Common myeloid progenitor, CD34-positive (primary cell): ENCODE measurements at regions not wholly inside any gene's neighbourhood (a gene's known extent, or its start where the extent isn't known, plus 50 kb on each side); places are given as distances from the start of the nearest gene placed in this dataset.
"Not testable (repeated sequence)": the region's sequence is repeated elsewhere in the genome, so short reads cannot be mapped to it uniquely, and the experiment has no call there.

Experiments used
- CTCF ChIA-PET: fragments of 350-600 bp; sonication (Branson Sonifier 250); formaldehyde crosslinking; loops from one replicate; lab custom pipeline; 2021; ENCODE audit warnings: antibody characterized with exemption; lab: Charles Lee
- POLR2A ChIA-PET: fragments of 350-600 bp; sonication (Branson Sonifier 250); formaldehyde crosslinking; loops from one replicate; lab custom pipeline; 2021; ENCODE audit warnings: antibody characterized with exemption; lab: Charles Lee
- DNase-seq, 3 donors: peaks; one replicate each; pipeline versions ENCODE4 v3.0.0 to v3.0.0-alpha.2; 2013
- H3K27ac ChIP-seq, 2 experiments: 1 replicate in 1 of 2; 2 replicates in 1 of 2; pipeline ENCODE4 v1.7.0; 2013; ENCODE audit warnings: inconsistent platforms in 2 of 2, low read length in 2 of 2, mild to moderate bottlenecking in 2 of 2, low read depth in 1 of 2, moderate library complexity in 1 of 2; ENCODE audit not compliant: severe bottlenecking in 2 of 2, insufficient read depth in 1 of 2, poor library complexity in 1 of 2
- H3K27me3 ChIP-seq, 5 experiments: replicated peaks in 2 of 5; 1 replicate in 3 of 5; 2 replicates in 2 of 5; pipeline versions ENCODE4 v1.6.1 to v1.7.0; 2013; ENCODE audit warnings: low read length in 4 of 5, mild to moderate bottlenecking in 2 of 5, moderate library complexity in 2 of 5, inconsistent platforms in 1 of 5; ENCODE audit not compliant: insufficient read depth in 5 of 5, control insufficient read depth in 4 of 5
- H3K36me3 ChIP-seq, 4 experiments: 1 replicate in 2 of 4; 2 replicates in 2 of 4; pipeline versions ENCODE4 v1.6.1 to v1.7.0; 2013; ENCODE audit warnings: low read length in 3 of 4, control low read depth in 1 of 4, mild to moderate bottlenecking in 1 of 4; ENCODE audit not compliant: control insufficient read depth in 4 of 4, insufficient read depth in 4 of 4
- H3K4me1 ChIP-seq, 4 experiments: 1 replicate in 3 of 4; 2 replicates in 1 of 4; pipeline versions ENCODE4 v1.6.1 to v1.7.1; 2013; ENCODE audit warnings: low read length in 3 of 4, mild to moderate bottlenecking in 3 of 4, control low read depth in 1 of 4, inconsistent platforms in 1 of 4, moderate library complexity in 1 of 4; ENCODE audit not compliant: control insufficient read depth in 4 of 4, insufficient read depth in 4 of 4; ENCODE audit errors: control extremely low read depth in 1 of 4
- H3K4me3 ChIP-seq, 7 experiments: 1 replicate in 4 of 7; 2 replicates in 3 of 7; pipeline versions ENCODE4 v1.5.1 to v1.7.0; 2013; ENCODE audit warnings: mild to moderate bottlenecking in 7 of 7, low read length in 6 of 7, moderate library complexity in 6 of 7, inconsistent platforms in 2 of 7, low read depth in 2 of 7, control low read depth in 1 of 7; ENCODE audit not compliant: insufficient read depth in 4 of 7, control insufficient read depth in 1 of 7; ENCODE audit errors: extremely low read depth in 1 of 7
- H3K9me3 ChIP-seq, 5 experiments: 1 replicate in 4 of 5; 2 replicates in 1 of 5; pipeline versions ENCODE4 v1.6.1 to v1.7.1; 2013; ENCODE audit warnings: low read length in 4 of 5, mild to moderate bottlenecking in 2 of 5, inconsistent platforms in 1 of 5, low read depth in 1 of 5, moderate library complexity in 1 of 5; ENCODE audit not compliant: control insufficient read depth in 4 of 5, insufficient read depth in 2 of 5; ENCODE audit errors: control extremely low read depth in 1 of 5
- WGBS: methylation state at CpG from one replicate; pipeline ENCODE4 v1.1.5; 2013; ENCODE audit not compliant: insufficient coverage; 5-methylcytosine and 5-hydroxymethylcytosine counted together

- Histone ChIP-seq H3K4me1 (no peaks in the 10 kb centered on the region), H3K36me3 (no peaks in the 10 kb centered on the region), H3K9me3 (no peaks in the 10 kb centered on the region), H3K27me3 (no peaks in the 10 kb centered on the region), H3K27ac (no peak overlapping the region), H3K4me3 (no peak overlapping the region)
- CTCF ChIA-PET, result no interaction called here
- WGBS, result no CpG with 5 or more reads among the region's 2 CpGs
- POLR2A ChIA-PET, result no interaction called here
- no peak for DNase-seq
These were observed 497.2 kb downstream of the IGSF11 start for GRCh38 chr3:118537454-118537853.

GRCh38 chr3:118538187-118538586 is 496.5 kb downstream of the IGSF11 start:
- no peak overlapping the region for H3K27ac ChIP-seq
- ChIA-PET CTCF (no interaction called here), POLR2A (no interaction called here)
- no CpG with 5 or more reads among the region's 1 CpG for WGBS
- no peak for DNase-seq
- H3K4me1 ChIP-seq, result no peaks in the 10 kb centered on the region
- no peaks in the 10 kb centered on the region for H3K27me3 ChIP-seq
- H3K36me3 ChIP-seq, result no peaks in the 10 kb centered on the region
- H3K9me3 ChIP-seq, result no peaks in the 10 kb centered on the region
- no peak overlapping the region for H3K4me3 ChIP-seq

GRCh38 chr3:118539820-118540447 is 494.7 kb downstream of the IGSF11 start:
- 85% methylated on average over 5 of the region's 13 CpGs for WGBS
- H3K27me3 ChIP-seq, POLR2A ChIA-PET, H3K9me3 ChIP-seq, H3K27ac ChIP-seq, H3K36me3 ChIP-seq, CTCF ChIA-PET, H3K4me1 ChIP-seq, DNase-seq, H3K4me3 ChIP-seq: not testable (repeated sequence)

- H3K27me3 ChIP-seq, H3K4me1 ChIP-seq, H3K36me3 ChIP-seq, H3K4me3 ChIP-seq, CTCF ChIA-PET, DNase-seq, H3K27ac ChIP-seq, H3K9me3 ChIP-seq, POLR2A ChIA-PET: not testable (repeated sequence)
- 78% methylated on average over 2 of the region's 5 CpGs for WGBS
These were observed 494.2 kb downstream of the IGSF11 start for GRCh38 chr3:118540448-118540821.

GRCh38 chr3:118540826-118541225 is 493.8 kb downstream of the IGSF11 start:
- Histone ChIP-seq H3K4me1 (no peaks in the 10 kb centered on the region), H3K4me3 (no peak overlapping the region), H3K36me3 (no peaks in the 10 kb centered on the region), H3K27ac (no peak overlapping the region), H3K9me3 (no peaks in the 10 kb centered on the region), H3K27me3 (no peaks in the 10 kb centered on the region)
- CTCF ChIA-PET, result no interaction called here
- no peak for DNase-seq
- WGBS, result no CpG with 5 or more reads among the region's 1 CpG
- POLR2A ChIA-PET, result no interaction called here

GRCh38 chr3:118541796-118542195 is 492.9 kb downstream of the IGSF11 start:
- no peak overlapping the region for H3K4me3 ChIP-seq
- DNase-seq, result no peak
- 100% methylated on average over 2 of the region's 2 CpGs for WGBS
- no peaks in the 10 kb centered on the region for H3K4me1 ChIP-seq
- H3K27me3 ChIP-seq, result no peaks in the 10 kb centered on the region
- no peaks in the 10 kb centered on the region for H3K9me3 ChIP-seq
- no peaks in the 10 kb centered on the region for H3K36me3 ChIP-seq
- ChIA-PET POLR2A (no interaction called here), CTCF (no interaction called here)
- H3K27ac ChIP-seq, result no peak overlapping the region

GRCh38 chr3:118543832-118544231 is 490.8 kb downstream of the IGSF11 start:
- H3K4me1 ChIP-seq, result no peaks in the 10 kb centered on the region
- H3K4me3 ChIP-seq, result no peak overlapping the region
- no peaks in the 10 kb centered on the region for H3K36me3 ChIP-seq
- POLR2A ChIA-PET, result no interaction called here
- H3K27me3 ChIP-seq, result no peaks in the 10 kb centered on the region
- DNase-seq, result no peak
- 47% methylated on average over 1 of the region's 1 CpG for WGBS
- H3K9me3 ChIP-seq, result no peaks in the 10 kb centered on the region
- CTCF ChIA-PET, result no interaction called here
- H3K27ac ChIP-seq, result no peak overlapping the region
